Progenitor cell of endocrine pancreas (in vitro differentiated cells): ENCODE measurements at regions not wholly inside any gene's neighbourhood (a gene's known extent, or its start where the extent isn't known, plus 50 kb on each side); places are given as distances from the start of the nearest gene placed in this dataset.

ENCODE experiments used
- DNase-seq: peaks from one replicate; pipeline ENCODE4 v3.0.0; 2021; ENCODE audit warnings: low spot score; ENCODE audit not compliant: unreplicated experiment
- H3K27ac Mint-ChIP-seq: 2 replicates; pipeline ENCODE4 v1.8.0; 2021; ENCODE audit warnings: mild to moderate bottlenecking, moderate library complexity, mixed read lengths
- H3K27me3 Mint-ChIP-seq: 2 replicates; pipeline ENCODE4 v1.8.0; 2021; ENCODE audit warnings: mixed read lengths
- H3K36me3 Mint-ChIP-seq: 2 replicates; pipeline ENCODE4 v1.8.0; 2022; ENCODE audit warnings: mixed read lengths; ENCODE audit not compliant: insufficient read depth
- H3K4me1 Mint-ChIP-seq: 2 replicates; pipeline ENCODE4 v1.8.0; 2021; ENCODE audit warnings: low read depth, mixed read lengths
- H3K4me3 Mint-ChIP-seq: 2 replicates; pipeline ENCODE4 v1.8.0; 2021; ENCODE audit warnings: low read depth, mild to moderate bottlenecking, moderate library complexity, mixed read lengths
- H3K9me3 Mint-ChIP-seq: 2 replicates; pipeline ENCODE4 v1.8.0; 2021; ENCODE audit warnings: low read depth, mixed read lengths
- TF ChIP-seq, protein P1 (sequence below): fragments of 200-600 bp; sonication (generic); IDR thresholded peaks from one replicate; pipeline ENCODE4 v1.5.0; 2021; ENCODE audit warnings: antibody characterized with exemption, mild to moderate bottlenecking; ENCODE audit not compliant: unreplicated experiment

DNA sequence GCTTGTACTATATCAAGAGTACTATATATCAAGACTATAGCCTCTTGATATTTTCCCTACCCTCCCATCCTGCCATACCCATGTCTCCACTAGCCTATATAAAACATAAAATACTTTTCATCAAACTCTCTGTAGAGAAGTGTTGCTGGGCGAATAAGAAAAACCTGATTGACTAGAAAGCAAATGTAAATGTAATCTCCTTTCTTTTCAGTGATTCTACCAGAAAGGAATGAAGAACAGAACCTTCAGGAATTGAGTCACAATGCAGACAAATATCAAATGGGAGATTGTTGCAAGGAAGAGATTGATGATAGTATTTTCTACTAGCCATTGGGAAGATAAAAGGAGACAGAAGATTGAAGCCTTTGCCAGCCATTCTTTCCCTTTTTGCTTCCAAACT lies 89.2 kb downstream of the KCNRG start:
- no peak for DNase-seq
- H3K27me3 Mint-ChIP-seq = no peaks in the 10 kb centered on the region
- H3K36me3 Mint-ChIP-seq = peaks cover 2% of the 10 kb centered on the region
- no peaks in the 10 kb centered on the region for H3K9me3 Mint-ChIP-seq
- H3K27ac Mint-ChIP-seq = no peak overlapping the region
- TF ChIP-seq, protein P1, sequence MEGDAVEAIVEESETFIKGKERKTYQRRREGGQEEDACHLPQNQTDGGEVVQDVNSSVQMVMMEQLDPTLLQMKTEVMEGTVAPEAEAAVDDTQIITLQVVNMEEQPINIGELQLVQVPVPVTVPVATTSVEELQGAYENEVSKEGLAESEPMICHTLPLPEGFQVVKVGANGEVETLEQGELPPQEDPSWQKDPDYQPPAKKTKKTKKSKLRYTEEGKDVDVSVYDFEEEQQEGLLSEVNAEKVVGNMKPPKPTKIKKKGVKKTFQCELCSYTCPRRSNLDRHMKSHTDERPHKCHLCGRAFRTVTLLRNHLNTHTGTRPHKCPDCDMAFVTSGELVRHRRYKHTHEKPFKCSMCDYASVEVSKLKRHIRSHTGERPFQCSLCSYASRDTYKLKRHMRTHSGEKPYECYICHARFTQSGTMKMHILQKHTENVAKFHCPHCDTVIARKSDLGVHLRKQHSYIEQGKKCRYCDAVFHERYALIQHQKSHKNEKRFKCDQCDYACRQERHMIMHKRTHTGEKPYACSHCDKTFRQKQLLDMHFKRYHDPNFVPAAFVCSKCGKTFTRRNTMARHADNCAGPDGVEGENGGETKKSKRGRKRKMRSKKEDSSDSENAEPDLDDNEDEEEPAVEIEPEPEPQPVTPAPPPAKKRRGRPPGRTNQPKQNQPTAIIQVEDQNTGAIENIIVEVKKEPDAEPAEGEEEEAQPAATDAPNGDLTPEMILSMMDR = no peak
- H3K4me3 Mint-ChIP-seq = no peak overlapping the region
- no peaks in the 10 kb centered on the region for H3K4me1 Mint-ChIP-seq

DNA sequence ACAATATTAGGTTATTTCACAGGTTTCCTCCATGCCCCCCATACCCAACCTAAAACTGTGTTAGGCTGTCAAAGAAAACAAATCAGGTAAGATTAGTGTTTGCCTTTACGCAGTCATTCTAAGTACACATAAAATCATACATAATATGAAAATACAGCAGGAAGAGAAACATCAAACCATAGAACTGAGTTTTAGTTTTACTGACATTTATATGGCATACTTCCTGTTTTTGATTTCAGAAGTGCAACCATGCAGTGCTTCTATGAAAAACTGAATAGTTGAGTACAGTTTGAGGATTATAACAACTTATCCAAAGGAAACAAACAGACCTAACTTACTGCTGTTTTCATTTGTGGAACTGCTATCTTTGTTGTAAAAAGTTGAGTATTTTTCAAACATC lies 91.3 kb downstream of the KCNRG start:
- TF ChIP-seq, protein P1 = no peak
- Mint-ChIP-seq H3K36me3 (peaks cover 1% of the 10 kb centered on the region), H3K9me3 (no peaks in the 10 kb centered on the region), H3K27me3 (no peaks in the 10 kb centered on the region), H3K4me1 (no peaks in the 10 kb centered on the region), H3K4me3 (no peak overlapping the region), H3K27ac (no peak overlapping the region)
- DNase-seq = no peak

DNA sequence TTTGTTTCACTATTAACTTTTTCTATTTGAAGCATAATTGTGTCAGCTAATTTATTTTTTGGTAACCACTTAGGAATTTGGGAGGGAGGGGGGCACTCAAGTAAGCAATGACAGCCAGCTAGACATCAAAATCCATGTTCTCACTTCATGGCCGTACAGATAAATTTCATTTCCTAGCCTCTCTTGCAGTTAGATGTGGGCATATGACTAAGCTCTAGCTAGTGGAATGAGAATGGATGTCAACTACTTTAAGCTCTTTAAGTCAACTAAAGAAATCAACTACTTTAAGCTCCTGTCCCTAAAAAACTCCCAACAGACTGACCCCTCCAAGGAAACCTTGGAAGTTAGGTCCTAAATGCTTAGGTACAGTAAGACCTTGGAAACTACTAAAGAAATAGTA lies 92.0 kb downstream of the KCNRG start:
- no peaks in the 10 kb centered on the region for H3K9me3 Mint-ChIP-seq
- H3K36me3 Mint-ChIP-seq = peaks cover 1% of the 10 kb centered on the region
- no peaks in the 10 kb centered on the region for H3K4me1 Mint-ChIP-seq
- TF ChIP-seq, protein P1 = no peak
- DNase-seq = no peak
- H3K27me3 Mint-ChIP-seq = no peaks in the 10 kb centered on the region
- H3K27ac Mint-ChIP-seq = no peak overlapping the region
- no peak overlapping the region for H3K4me3 Mint-ChIP-seq

DNA sequence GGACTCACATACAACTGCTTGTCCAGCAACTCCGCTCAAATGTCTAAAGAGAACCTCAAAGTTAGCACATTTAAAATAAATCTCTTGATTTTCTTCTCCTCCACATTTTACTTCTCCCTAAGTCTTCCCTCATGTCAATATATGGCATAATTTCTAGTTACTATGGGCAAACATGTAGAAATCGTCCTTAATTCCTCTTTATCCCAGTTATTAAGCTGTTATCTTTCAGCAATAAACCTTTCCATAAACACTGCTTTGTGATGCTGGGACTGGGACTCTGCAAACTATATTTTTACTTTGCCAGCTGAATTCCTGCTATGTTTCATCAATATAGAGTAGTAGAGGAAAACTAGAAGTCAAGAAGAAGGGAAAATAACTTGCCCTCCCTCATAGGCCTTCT lies 99.7 kb downstream of the KCNRG start:
- Mint-ChIP-seq H3K9me3 (no peaks in the 10 kb centered on the region), H3K27me3 (no peaks in the 10 kb centered on the region), H3K4me3 (no peak overlapping the region), H3K36me3 (peaks cover 1% of the 10 kb centered on the region), H3K27ac (no peak overlapping the region), H3K4me1 (no peaks in the 10 kb centered on the region)
- TF ChIP-seq, protein P1 = no peak
- DNase-seq = no peak

DNA sequence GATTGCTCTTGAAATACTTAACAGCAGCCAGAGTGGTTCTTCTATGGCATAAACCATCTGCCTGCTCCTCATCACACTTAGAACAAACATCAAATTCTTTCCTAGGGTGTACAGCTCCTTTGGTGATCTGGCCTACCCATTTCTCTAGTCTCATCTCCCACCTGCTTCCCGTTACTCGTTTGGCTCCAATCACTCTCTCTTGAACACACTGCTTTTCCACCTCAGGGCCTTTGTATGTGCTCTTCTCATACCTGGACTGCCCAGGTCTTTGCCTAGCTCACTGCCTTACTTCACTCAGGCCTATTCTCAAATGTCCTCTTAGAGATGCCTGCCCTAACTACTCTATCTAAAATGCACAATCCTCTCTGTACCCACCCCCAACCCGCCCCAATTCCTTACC lies 100.5 kb downstream of the KCNRG start:
- no peak for DNase-seq
- no peaks in the 10 kb centered on the region for H3K4me1 Mint-ChIP-seq
- no peak overlapping the region for H3K4me3 Mint-ChIP-seq
- H3K27me3 Mint-ChIP-seq = peaks cover 1% of the 10 kb centered on the region
- no peaks in the 10 kb centered on the region for H3K9me3 Mint-ChIP-seq
- H3K36me3 Mint-ChIP-seq = peaks cover 2% of the 10 kb centered on the region
- TF ChIP-seq, protein P1 = no peak
- H3K27ac Mint-ChIP-seq = no peak overlapping the region
